SHP77 treated with DMSO at 0.1 percent for 48 hours (cell line): ENCODE measurements at regions not wholly inside any gene's neighbourhood (a gene's known extent, or its start where the extent isn't known, plus 50 kb on each side); places are given as distances from the start of the nearest gene placed in this dataset.

ENCODE experiments used
- DNase-seq: peaks from one replicate; lab custom pipeline; 2025; lab: John Stamatoyannopoulos, UW

- DNase-seq, result no peak
Observed at GRCh38 chr10:78543749-78544362, 510.2 kb downstream of the RPS24 start.

GRCh38 chr10:78544423-78545090, 510.9 kb downstream of the RPS24 start:
- no peak for DNase-seq

GRCh38 chr10:78545756-78546155, 512.1 kb downstream of the RPS24 start:
- no peak for DNase-seq

GRCh38 chr10:78547397-78547796, 513.7 kb downstream of the RPS24 start:
- no peak for DNase-seq

GRCh38 chr10:78547905-78548304, 514.2 kb downstream of the RPS24 start:
- DNase-seq, result no peak

GRCh38 chr10:78548369-78548768, 514.7 kb downstream of the RPS24 start:
- no peak for DNase-seq

GRCh38 chr10:78549140-78549935, 515.7 kb downstream of the RPS24 start:
- no peak for DNase-seq

GRCh38 chr10:78550090-78550489, 516.4 kb downstream of the RPS24 start:
- no peak for DNase-seq

- no peak for DNase-seq
Observed at GRCh38 chr10:78550716-78551115, 517.1 kb downstream of the RPS24 start.

- DNase-seq, result no peak
Observed at GRCh38 chr10:78551184-78552005, 517.4 kb upstream of the ZMIZ1 start.

GRCh38 chr10:78552261-78552811, 516.4 kb upstream of the ZMIZ1 start:
- no peak for DNase-seq

GRCh38 chr10:78553792-78554191, 515.0 kb upstream of the ZMIZ1 start:
- DNase-seq, result no peak

- DNase-seq, result no peak
Observed at GRCh38 chr10:78555128-78555527, 513.6 kb upstream of the ZMIZ1 start.

GRCh38 chr10:78556705-78557432, 511.9 kb upstream of the ZMIZ1 start:
- DNase-seq, result no peak

GRCh38 chr10:78557433-78557925, 511.3 kb upstream of the ZMIZ1 start:
- DNase-seq, result no peak

- DNase-seq, result no peak
Observed at GRCh38 chr10:78559661-78560340, 509.0 kb upstream of the ZMIZ1 start.

GRCh38 chr10:78560341-78560688, 508.5 kb upstream of the ZMIZ1 start:
- no peak for DNase-seq

GRCh38 chr10:78563314-78563713, 505.5 kb upstream of the ZMIZ1 start:
- no peak for DNase-seq

GRCh38 chr10:78565841-78566240, 502.9 kb upstream of the ZMIZ1 start:
- no peak for DNase-seq

GRCh38 chr10:78566284-78567111, 502.3 kb upstream of the ZMIZ1 start:
- DNase-seq, result no peak
